B cell (primary cell): ENCODE measurements at regions not wholly inside any gene's neighbourhood (a gene's known extent, or its start where the extent isn't known, plus 50 kb on each side); places are given as distances from the start of the nearest gene placed in this dataset.
A peak's percentile ranks its signal among the peaks of the same experiment; 100 is the strongest.

Experiments
- ATAC-seq: fragments of 200-7000 bp; cut with Tn5 transposase; one replicate; pipeline ENCODE4 v1.10.0; 2021; ENCODE audit warnings: low read depth, mild to moderate bottlenecking, moderate number of reproducible peaks, moderate library complexity
- CTCF ChIA-PET: fragments of 350-600 bp; sonication (Branson Sonifier 250); formaldehyde crosslinking; loops from one replicate; lab custom pipeline; 2021; ENCODE audit warnings: antibody characterized with exemption, inconsistent platforms; lab: Charles Lee
- POLR2A ChIA-PET: fragments of 350-600 bp; sonication (Branson Sonifier 250); formaldehyde crosslinking; loops from one replicate; lab custom pipeline; 2021; ENCODE audit warnings: antibody characterized with exemption; lab: Charles Lee
- DNase-seq: peaks from one replicate; pipeline ENCODE4 v3.0.0; 2013
- H2AFZ ChIP-seq: 2 replicates; pipeline ENCODE4 v1.6.1; 2012; ENCODE audit warnings: mild to moderate bottlenecking, low read depth, low read length; ENCODE audit not compliant: insufficient read depth, poor library complexity, severe bottlenecking
- H3K27ac ChIP-seq, 2 donors: 1 replicate in 1 of 2; 2 replicates in 1 of 2; pipeline ENCODE4 v1.5.1; 2012 to 2013; ENCODE audit warnings: low read length in 2 of 2, mild to moderate bottlenecking in 2 of 2, moderate library complexity in 1 of 2
- H3K27me3 ChIP-seq, 4 experiments: fragments of 200-600 bp in 1 of 4; sonication (generic) in 1 of 4; replicated peaks in 1 of 4; 1 replicate in 2 of 4; 2 replicates in 2 of 4; pipeline versions ENCODE4 v1.6.1 to v1.7.0; 2013 to 2016; ENCODE audit warnings: low read length in 3 of 4, mild to moderate bottlenecking in 2 of 4, mixed read lengths in 1 of 4, moderate library complexity in 1 of 4; ENCODE audit not compliant: insufficient read depth in 4 of 4, control insufficient read depth in 3 of 4; ENCODE audit errors: control extremely low read depth in 1 of 4
- H3K36me3 ChIP-seq, 2 experiments: replicated peaks in 1 of 2; 1 replicate in 1 of 2; 2 replicates in 1 of 2; pipeline versions ENCODE4 v1.6.1 to v1.7.1; 2013; ENCODE audit warnings: low read length in 1 of 2; ENCODE audit not compliant: insufficient read depth in 2 of 2, control insufficient read depth in 1 of 2; ENCODE audit errors: control extremely low read depth in 1 of 2, extremely low read depth in 1 of 2
- H3K4me1 ChIP-seq, 2 donors: fragments of 200-600 bp in 1 of 2; sonication (generic) in 1 of 2; 1 replicate in 1 of 2; 2 replicates in 1 of 2; pipeline versions ENCODE4 v1.5.1 to v1.6.1; 2013 to 2017; ENCODE audit warnings: low read length in 2 of 2; ENCODE audit not compliant: control insufficient read depth in 2 of 2, insufficient read depth in 2 of 2
- H3K4me2 ChIP-seq: replicated peaks from 2 replicates; pipeline ENCODE3; 2012; ENCODE audit warnings: mild to moderate bottlenecking, low read depth, low read length; ENCODE audit not compliant: poor library complexity, severe bottlenecking
- H3K4me3 ChIP-seq, 5 experiments: fragments of 200-600 bp in 1 of 5; sonication (generic) in 1 of 5; 1 replicate in 3 of 5; 2 replicates in 2 of 5; pipeline versions ENCODE4 v1.5.1 to v1.7.0; 2011 to 2016; ENCODE audit warnings: low read length in 4 of 5, mild to moderate bottlenecking in 4 of 5, low read depth in 2 of 5, control low read depth in 1 of 5, moderate library complexity in 1 of 5; ENCODE audit not compliant: insufficient read depth in 1 of 5; ENCODE audit errors: control extremely low read depth in 1 of 5, extremely low read depth in 1 of 5
- H3K79me2 ChIP-seq: fragments of 200-600 bp; sonication (generic); one replicate; pipeline ENCODE4 v1.6.0; 2016; ENCODE audit warnings: low read length; ENCODE audit not compliant: control insufficient read depth, insufficient read depth
- H3K9ac ChIP-seq: fragments of 200-600 bp; sonication (generic); 2 replicates; pipeline ENCODE4 v1.6.1; 2017; ENCODE audit warnings: mild to moderate bottlenecking, low read length, moderate library complexity
- H3K9me3 ChIP-seq, 3 donors: one replicate each; pipeline versions ENCODE4 v1.6.1 to v1.7.1; 2013; ENCODE audit warnings: low read length in 2 of 3; ENCODE audit not compliant: control insufficient read depth in 2 of 3, insufficient read depth in 1 of 3; ENCODE audit errors: control extremely low read depth in 1 of 3
- H4K20me1 ChIP-seq: 2 replicates; pipeline ENCODE4 v1.6.0; 2012; ENCODE audit warnings: mild to moderate bottlenecking, low read length; ENCODE audit not compliant: insufficient read depth, control insufficient read depth, poor library complexity, severe bottlenecking
- H3K27ac Mint-ChIP-seq: one replicate; pipeline ENCODE4 v1.8.0; 2021; ENCODE audit warnings: mixed read lengths
- H3K27me3 Mint-ChIP-seq: one replicate; pipeline ENCODE4 v1.8.0; 2021; ENCODE audit warnings: mixed read lengths
- H3K4me1 Mint-ChIP-seq: one replicate; pipeline ENCODE4 v1.8.0; 2021; ENCODE audit warnings: mixed read lengths
- H3K4me3 Mint-ChIP-seq: one replicate; pipeline ENCODE4 v1.8.0; 2021; ENCODE audit warnings: mixed read lengths
- H3K9me3 Mint-ChIP-seq: one replicate; pipeline ENCODE4 v1.8.0; 2022; ENCODE audit warnings: mixed read lengths; ENCODE audit not compliant: insufficient read depth
- CTCF ChIP-seq: fragments of 200-600 bp; IDR thresholded peaks from one replicate; pipeline ENCODE4 v1.8.0; 2022; ENCODE audit warnings: antibody characterized with exemption, mild to moderate bottlenecking
- EZH2 ChIP-seq: IDR thresholded peaks from 2 replicates; pipeline ENCODE4 v1.6.1; 2012; ENCODE audit warnings: borderline replicate concordance, low read depth, mild to moderate bottlenecking, moderate library complexity, low read length; ENCODE audit not compliant: insufficient read depth, poor library complexity, severe bottlenecking
- WGBS: methylation state at CpG from one replicate; pipeline ENCODE4 v1.1.5; 2013; ENCODE audit warnings: missing lambda C conversion rate; ENCODE audit not compliant: insufficient coverage; 5-methylcytosine and 5-hydroxymethylcytosine counted together
- intact Hi-C: fragments of 100-400 bp; cut with micrococcal nuclease; formaldehyde crosslinking; loops from one replicate; pipeline ENCODE4 v1.10.0; 2022

DNA sequence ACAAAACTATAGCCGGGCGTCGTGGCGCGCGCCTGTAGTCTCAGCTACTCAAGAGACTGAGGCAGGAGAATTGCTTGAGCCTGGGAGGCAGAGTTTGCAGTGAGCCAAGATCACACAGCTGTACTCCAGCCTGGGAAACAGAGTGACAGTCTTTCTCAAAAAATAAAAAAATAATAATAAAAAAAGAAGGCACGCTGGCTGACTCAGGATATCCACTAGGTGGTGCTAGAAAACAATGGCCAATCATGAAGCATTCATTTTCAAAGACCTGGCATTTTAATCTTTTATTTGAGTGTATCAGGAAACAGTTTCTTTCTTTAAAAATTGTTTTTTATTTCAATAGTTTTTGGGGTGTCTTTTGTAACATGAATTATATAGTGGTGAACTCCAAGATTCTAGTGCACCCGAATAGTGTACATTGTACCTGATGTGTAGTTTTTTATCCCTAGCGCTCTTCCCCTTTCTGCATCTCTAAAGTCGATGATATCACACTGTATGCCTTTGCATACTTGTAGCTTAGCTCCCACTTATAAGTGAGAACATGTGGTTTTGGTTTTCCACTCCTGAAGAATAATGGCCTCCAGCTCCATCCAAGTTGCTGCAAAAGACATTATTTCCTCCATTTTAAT lies 88.6 kb downstream of the LYZL1 start:
- Mint-ChIP-seq H3K27ac (no peak overlapping the region), H3K4me3 (no peak overlapping the region), H3K4me1 (no peaks in the 10 kb centered on the region), H3K9me3 (no peaks in the 10 kb centered on the region), H3K27me3 (peaks cover 4% of the 10 kb centered on the region)
- ChIA-PET POLR2A (no interaction called here), CTCF (no interaction called here)
- Histone ChIP-seq H3K9me3 (no peaks in the 10 kb centered on the region), H3K4me3 (no peak overlapping the region), H3K27ac (no peak overlapping the region), H3K36me3 (no peaks in the 10 kb centered on the region), H3K4me2 (no peak overlapping the region), H4K20me1 (no peaks in the 10 kb centered on the region), H3K4me1 (no peaks in the 10 kb centered on the region), H3K79me2 (no peaks in the 10 kb centered on the region), H3K27me3 (no peaks in the 10 kb centered on the region), H3K9ac (no peak overlapping the region), H2AFZ (no peak overlapping the region)
- DNase-seq (no peak), ATAC-seq (no peak)
- intact Hi-C loops: no loop called here
- TF ChIP-seq CTCF: peak; percentile 49
- no peak for TF ChIP-seq EZH2
- WGBS: no CpG with 5 or more reads among the region's 10 CpGs

DNA sequence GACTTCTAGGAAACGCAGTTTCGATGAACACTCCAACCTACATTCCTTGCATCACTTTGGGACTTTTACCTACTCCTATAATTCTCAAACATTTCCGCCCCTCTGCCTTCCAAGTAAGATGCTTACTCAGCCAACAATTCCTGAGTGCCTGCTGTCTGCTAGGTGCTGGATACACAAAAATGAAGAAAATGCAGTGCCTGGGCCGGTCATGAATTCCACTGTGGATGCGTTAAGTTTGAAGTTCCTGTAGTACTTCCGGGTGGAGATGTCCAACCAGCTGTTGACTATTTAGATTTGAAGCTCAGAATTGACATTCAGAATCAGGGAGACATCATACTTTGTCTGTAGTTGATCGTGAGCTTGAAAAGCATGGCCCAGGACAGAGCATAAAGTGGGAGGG lies 89.2 kb downstream of the LYZL1 start:
- H3K9ac ChIP-seq: no peak overlapping the region
- no peaks in the 10 kb centered on the region for H3K36me3 ChIP-seq
- CTCF ChIA-PET: no interaction called here
- H2AFZ ChIP-seq: no peak overlapping the region
- H3K4me1 Mint-ChIP-seq: no peaks in the 10 kb centered on the region
- H3K27me3 ChIP-seq: no peaks in the 10 kb centered on the region
- H3K9me3 Mint-ChIP-seq: no peaks in the 10 kb centered on the region
- H3K4me2 ChIP-seq: no peak overlapping the region
- no peak for ATAC-seq
- DNase-seq: no peak
- H3K4me3 Mint-ChIP-seq: no peak overlapping the region
- WGBS: 86% methylated on average over 4 of the region's 7 CpGs
- POLR2A ChIA-PET: no interaction called here
- TF ChIP-seq CTCF (no peak), EZH2 (no peak)
- H3K4me1 ChIP-seq: no peaks in the 10 kb centered on the region
- H4K20me1 ChIP-seq: no peaks in the 10 kb centered on the region
- H3K4me3 ChIP-seq: no peak overlapping the region
- intact Hi-C loops: no loop called here
- no peak overlapping the region for H3K27ac Mint-ChIP-seq
- no peaks in the 10 kb centered on the region for H3K9me3 ChIP-seq
- H3K79me2 ChIP-seq: no peaks in the 10 kb centered on the region
- no peak overlapping the region for H3K27ac ChIP-seq
- H3K27me3 Mint-ChIP-seq: peaks cover under 1% of the 10 kb centered on the region
